ENCODE measurements at regions not wholly inside any gene's neighbourhood (a gene's known extent, or its start where the extent isn't known, plus 50 kb on each side); places are given as distances from the start of the nearest gene placed in this dataset.

DNA sequence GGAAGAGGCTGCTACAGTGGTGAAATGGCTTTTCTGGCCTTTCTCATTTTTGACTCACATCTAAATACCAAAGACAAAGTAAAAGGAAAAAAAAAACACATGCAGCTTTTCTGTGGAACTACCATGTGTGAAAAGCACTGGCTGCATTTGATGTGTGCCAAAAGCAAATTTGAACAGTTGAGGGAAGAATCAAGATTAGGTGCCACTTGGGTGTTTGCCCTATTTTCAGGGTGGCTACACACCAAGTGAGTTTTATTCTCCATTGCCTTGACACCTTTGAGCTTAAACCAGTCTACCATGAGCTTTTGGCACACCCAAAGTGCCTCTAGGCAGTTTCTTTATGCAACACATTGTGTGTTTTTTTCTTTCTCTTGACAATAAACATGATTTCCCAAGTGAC is 423.9 kb downstream of the FAM133A start:
- TF ChIP-seq, protein P1, sequence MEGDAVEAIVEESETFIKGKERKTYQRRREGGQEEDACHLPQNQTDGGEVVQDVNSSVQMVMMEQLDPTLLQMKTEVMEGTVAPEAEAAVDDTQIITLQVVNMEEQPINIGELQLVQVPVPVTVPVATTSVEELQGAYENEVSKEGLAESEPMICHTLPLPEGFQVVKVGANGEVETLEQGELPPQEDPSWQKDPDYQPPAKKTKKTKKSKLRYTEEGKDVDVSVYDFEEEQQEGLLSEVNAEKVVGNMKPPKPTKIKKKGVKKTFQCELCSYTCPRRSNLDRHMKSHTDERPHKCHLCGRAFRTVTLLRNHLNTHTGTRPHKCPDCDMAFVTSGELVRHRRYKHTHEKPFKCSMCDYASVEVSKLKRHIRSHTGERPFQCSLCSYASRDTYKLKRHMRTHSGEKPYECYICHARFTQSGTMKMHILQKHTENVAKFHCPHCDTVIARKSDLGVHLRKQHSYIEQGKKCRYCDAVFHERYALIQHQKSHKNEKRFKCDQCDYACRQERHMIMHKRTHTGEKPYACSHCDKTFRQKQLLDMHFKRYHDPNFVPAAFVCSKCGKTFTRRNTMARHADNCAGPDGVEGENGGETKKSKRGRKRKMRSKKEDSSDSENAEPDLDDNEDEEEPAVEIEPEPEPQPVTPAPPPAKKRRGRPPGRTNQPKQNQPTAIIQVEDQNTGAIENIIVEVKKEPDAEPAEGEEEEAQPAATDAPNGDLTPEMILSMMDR (IDR thresholded peaks at IDR 0.05): no peak
- TF ChIP-seq EP300 (IDR thresholded peaks at IDR 0.05): no peak

Measured in sigmoid colon (tissue), 4 donors.